ENCODE measurements at regions not wholly inside any gene's neighbourhood (a gene's known extent, or its start where the extent isn't known, plus 50 kb on each side); places are given as distances from the start of the nearest gene placed in this dataset.

DNA sequence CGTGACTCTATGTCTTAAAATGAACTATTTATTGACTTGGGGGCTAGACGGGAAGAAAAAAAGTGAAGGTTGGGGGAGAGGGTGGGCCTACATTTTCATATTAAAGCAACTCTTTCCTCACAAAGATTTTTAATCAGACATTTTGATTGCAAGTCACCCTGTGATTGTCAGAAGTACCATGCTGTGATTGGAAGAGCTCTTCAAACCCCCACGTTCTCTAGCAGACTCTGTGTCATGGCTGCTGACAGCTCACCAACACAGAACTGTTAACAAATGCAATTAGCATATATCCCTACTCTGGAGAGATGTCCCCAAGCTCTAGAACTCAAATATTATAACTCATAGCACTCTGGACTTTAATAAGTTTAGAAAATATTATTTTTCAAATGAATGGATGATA, 428.4 kb upstream of the DCC start:
- TF ChIP-seq POLR2A (IDR thresholded peaks at IDR 0.05), result no peak
- TF ChIP-seq CTCF (IDR thresholded peaks at IDR 0.05), result no peak
- TF ChIP-seq POLR2AphosphoS5 (IDR thresholded peaks at IDR 0.05), result no peak
- no peaks in the 10 kb centered on the region for H3K4me1 ChIP-seq (replicated peaks)
- H3K9me3 ChIP-seq, result no peaks in the 10 kb centered on the region
- intact Hi-C loops (cut with DNase I), result no loop called here
- H3K36me3 ChIP-seq, result no peaks in the 10 kb centered on the region
- H3K27me3 ChIP-seq (replicated peaks; ENCODE audit: insufficient read depth), result no peaks in the 10 kb centered on the region
- no peak overlapping the region for H3K27ac ChIP-seq
- no peak overlapping the region for H3K4me3 ChIP-seq
- DNase-seq (ENCODE audit: low spot score), result no peak
- WGBS, result 75% methylated on average over 3 of the region's 3 CpGs

DNA sequence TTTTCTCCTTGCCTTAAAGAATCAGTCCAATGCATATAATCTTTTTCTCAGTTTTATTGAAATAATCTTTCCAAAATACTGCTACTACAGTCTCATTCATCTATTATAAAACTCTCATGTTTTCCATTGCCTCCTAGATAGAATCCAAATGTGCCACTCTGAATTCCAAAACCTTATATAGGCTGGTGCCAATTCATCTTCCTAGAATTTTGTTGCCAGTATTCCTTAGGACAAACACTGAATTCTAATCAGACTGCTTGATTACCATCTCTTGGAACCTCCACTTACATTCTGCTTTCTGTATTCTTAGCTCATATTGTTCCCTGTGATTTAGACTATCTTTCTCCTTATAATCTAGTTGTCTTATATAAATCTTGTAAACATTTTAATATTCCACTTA, 427.6 kb upstream of the DCC start:
- Histone ChIP-seq H3K4me1 (replicated peaks) (no peaks in the 10 kb centered on the region), H3K27me3 (replicated peaks; ENCODE audit: insufficient read depth) (no peaks in the 10 kb centered on the region), H3K36me3 (no peaks in the 10 kb centered on the region), H3K27ac (no peak overlapping the region), H3K4me3 (no peak overlapping the region), H3K9me3 (no peaks in the 10 kb centered on the region)
- intact Hi-C loops (cut with DNase I), result no loop called here
- DNase-seq (ENCODE audit: low spot score), result no peak
- TF ChIP-seq POLR2A (IDR thresholded peaks at IDR 0.05) (no peak), POLR2AphosphoS5 (IDR thresholded peaks at IDR 0.05) (no peak), CTCF (IDR thresholded peaks at IDR 0.05) (no peak)

GRCh38 chr18:51915176-51915575, 424.8 kb upstream of the DCC start:
- no peaks in the 10 kb centered on the region for H3K4me1 ChIP-seq (replicated peaks)
- no peak for DNase-seq (ENCODE audit: low spot score)
- H3K27me3 ChIP-seq (replicated peaks; ENCODE audit: insufficient read depth), result no peaks in the 10 kb centered on the region
- 36% methylated on average over 7 of the region's 7 CpGs for WGBS
- no peak overlapping the region for H3K27ac ChIP-seq
- TF ChIP-seq CTCF (IDR thresholded peaks at IDR 0.05) (no peak), POLR2AphosphoS5 (IDR thresholded peaks at IDR 0.05) (no peak), POLR2A (IDR thresholded peaks at IDR 0.05) (no peak)
- intact Hi-C loops (cut with DNase I), result no loop called here
- H3K36me3 ChIP-seq, result no peaks in the 10 kb centered on the region
- no peaks in the 10 kb centered on the region for H3K9me3 ChIP-seq
- H3K4me3 ChIP-seq, result no peak overlapping the region

DNA sequence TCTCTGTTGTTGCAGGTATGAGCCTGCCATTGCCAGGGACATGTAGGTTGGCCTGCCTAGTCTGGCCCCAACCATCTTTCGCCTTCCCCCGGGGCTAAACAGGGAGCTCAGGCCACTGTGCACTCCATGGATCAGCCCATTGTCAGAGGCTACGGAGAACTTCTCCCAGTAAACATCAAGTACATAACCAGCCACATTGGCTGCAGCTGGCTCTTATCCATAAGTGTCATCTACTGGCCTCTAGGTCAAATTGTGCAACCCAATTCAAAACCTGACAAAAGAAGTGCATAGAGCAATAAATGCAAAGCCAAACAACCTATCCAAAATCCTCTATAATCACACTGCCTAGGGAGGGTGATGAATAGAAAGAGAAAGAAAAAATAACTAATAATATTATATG, 418.1 kb upstream of the DCC start:
- H3K27ac ChIP-seq, result no peak overlapping the region
- DNase-seq (ENCODE audit: low spot score), result no peak
- no peaks in the 10 kb centered on the region for H3K36me3 ChIP-seq
- H3K4me1 ChIP-seq (replicated peaks), result no peaks in the 10 kb centered on the region
- intact Hi-C loops (cut with DNase I), result no loop called here
- H3K4me3 ChIP-seq, result no peak overlapping the region
- H3K9me3 ChIP-seq, result no peaks in the 10 kb centered on the region
- TF ChIP-seq POLR2AphosphoS5 (IDR thresholded peaks at IDR 0.05) (no peak), POLR2A (IDR thresholded peaks at IDR 0.05) (no peak), CTCF (IDR thresholded peaks at IDR 0.05) (no peak)
- no peaks in the 10 kb centered on the region for H3K27me3 ChIP-seq (replicated peaks; ENCODE audit: insufficient read depth)
- WGBS, result 72% methylated on average over 3 of the region's 3 CpGs

GRCh38 chr18:51933903-51934302, 406.1 kb upstream of the DCC start:
- no peak for TF ChIP-seq CTCF (IDR thresholded peaks at IDR 0.05)
- no peak for TF ChIP-seq POLR2AphosphoS5 (IDR thresholded peaks at IDR 0.05)
- no peak for TF ChIP-seq POLR2A (IDR thresholded peaks at IDR 0.05)
- no peaks in the 10 kb centered on the region for H3K36me3 ChIP-seq
- H3K27me3 ChIP-seq (replicated peaks; ENCODE audit: insufficient read depth), result no peaks in the 10 kb centered on the region
- no peak overlapping the region for H3K4me3 ChIP-seq
- H3K27ac ChIP-seq, result no peak overlapping the region
- H3K9me3 ChIP-seq, result no peaks in the 10 kb centered on the region
- no peaks in the 10 kb centered on the region for H3K4me1 ChIP-seq (replicated peaks)
- intact Hi-C loops (cut with DNase I), result no loop called here
- WGBS, result 88% methylated on average over 1 of the region's 1 CpG
- no peak for DNase-seq (ENCODE audit: low spot score)
